GM18505 (cell line): ENCODE measurements at regions not wholly inside any gene's neighbourhood (a gene's known extent, or its start where the extent isn't known, plus 50 kb on each side); places are given as distances from the start of the nearest gene placed in this dataset.

Experiments
- ATAC-seq: cut with Tn5 transposase; IDR thresholded peaks from one replicate; pipeline ENCODE4 v1.9.1; 2021; ENCODE audit not compliant: unreplicated experiment
- POLR2A ChIP-seq: IDR thresholded peaks from 4 replicates; pipeline ENCODE4 v1.6.1; 2011; ENCODE audit warnings: borderline replicate concordance; ENCODE audit not compliant: insufficient read depth, insufficient read length; ENCODE audit errors: extremely low read depth

GRCh38 chrX:22366906-22367305 lies 94.2 kb downstream of the CBLL2 start:
- no peak for TF ChIP-seq POLR2A
- ATAC-seq: no peak

DNA sequence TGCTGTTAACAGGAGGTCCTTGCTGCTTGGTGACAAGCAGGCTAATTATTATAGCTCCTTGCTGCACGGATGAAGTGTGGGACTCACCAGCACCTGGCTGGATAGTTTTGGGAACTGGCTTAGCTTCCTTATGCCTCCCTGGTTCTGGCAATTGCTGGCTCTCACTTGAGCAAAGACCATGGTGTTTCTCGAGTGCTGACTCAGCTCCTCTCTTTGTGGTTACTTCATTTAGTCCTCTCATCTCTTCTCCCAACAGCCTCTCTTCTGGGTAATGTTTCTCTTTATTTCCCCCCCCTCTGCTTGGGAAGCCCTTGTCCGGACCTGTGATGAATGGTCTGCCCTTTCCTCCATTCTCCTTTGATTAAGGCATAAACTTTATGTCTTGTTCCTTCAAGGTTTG lies 100.4 kb downstream of the CBLL2 start:
- no peak for ATAC-seq
- no peak for TF ChIP-seq POLR2A

GRCh38 chrX:22373766-22374165 lies 101.1 kb downstream of the CBLL2 start:
- no peak for TF ChIP-seq POLR2A
- no peak for ATAC-seq

DNA sequence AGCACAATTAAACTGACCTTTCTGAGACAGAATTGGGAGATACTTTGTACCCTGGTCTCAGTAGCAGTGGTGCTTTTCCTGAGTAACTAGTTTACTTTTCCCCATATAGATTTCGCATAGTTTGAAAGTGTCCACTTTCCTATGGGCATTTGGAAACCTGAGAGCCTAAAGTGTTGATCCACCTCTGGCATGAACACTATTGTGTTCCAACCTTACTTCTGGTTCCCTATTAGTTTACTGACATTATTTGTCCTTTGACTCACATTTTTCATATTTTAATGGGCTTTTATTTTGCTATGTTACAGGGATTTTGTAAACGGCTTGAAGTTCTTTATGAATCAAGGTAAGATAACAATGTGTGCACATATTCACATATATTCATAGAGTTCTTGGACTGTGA lies 103.7 kb downstream of the CBLL2 start:
- no peak for TF ChIP-seq POLR2A
- ATAC-seq: no peak

- no peak for ATAC-seq
- TF ChIP-seq POLR2A: no peak
These were observed 105.6 kb downstream of the CBLL2 start for GRCh38 chrX:22378296-22378695.

DNA sequence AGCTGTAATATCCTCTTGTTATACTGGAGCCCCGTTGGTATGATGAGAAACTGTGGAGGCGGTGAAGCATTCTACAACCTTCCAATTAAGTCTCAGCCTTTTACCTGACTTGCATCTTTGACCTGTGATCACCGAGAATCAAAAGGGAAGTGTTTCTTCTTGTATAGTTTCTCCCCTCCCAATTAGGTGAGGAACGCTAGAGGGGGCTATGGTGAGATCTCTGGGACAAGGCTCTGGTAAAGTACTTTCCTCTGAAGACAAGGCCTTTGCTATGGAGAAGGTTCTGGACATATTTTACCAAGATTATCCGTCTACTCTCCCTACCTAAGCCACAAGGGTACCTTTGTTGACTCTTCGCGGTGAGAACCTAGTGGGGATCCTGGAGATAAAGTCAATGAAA lies 111.3 kb downstream of the CBLL2 start:
- no peak for ATAC-seq
- no peak for TF ChIP-seq POLR2A

- TF ChIP-seq POLR2A: no peak
- no peak for ATAC-seq
These were observed 117.0 kb downstream of the CBLL2 start for GRCh38 chrX:22389556-22390179.

GRCh38 chrX:22392133-22392948 lies 119.6 kb downstream of the CBLL2 start:
- no peak for ATAC-seq
- no peak for TF ChIP-seq POLR2A

GRCh38 chrX:22395372-22395771 lies 122.7 kb downstream of the CBLL2 start:
- ATAC-seq: no peak
- TF ChIP-seq POLR2A: no peak

- no peak for ATAC-seq
- no peak for TF ChIP-seq POLR2A
These were observed 123.7 kb downstream of the CBLL2 start for GRCh38 chrX:22396408-22396807.

DNA sequence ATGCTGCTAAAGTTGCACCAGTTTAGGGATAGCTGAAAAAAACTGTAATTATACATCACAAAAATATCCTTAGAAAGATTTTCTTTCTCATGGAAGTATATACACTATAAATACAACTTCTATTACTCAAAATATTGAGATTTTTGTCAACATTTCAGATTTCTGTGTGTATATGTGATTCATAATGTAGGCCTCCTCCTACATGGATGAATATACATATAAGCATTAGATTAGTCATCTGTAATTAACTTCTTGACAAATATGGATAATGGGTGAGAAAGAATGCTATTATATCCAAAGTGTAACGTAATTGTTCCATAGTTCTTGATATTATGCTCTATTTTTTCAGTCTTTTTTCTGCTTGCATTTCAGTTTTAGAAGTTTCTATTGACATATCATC lies 124.9 kb downstream of the CBLL2 start:
- no peak for TF ChIP-seq POLR2A
- no peak for ATAC-seq

DNA sequence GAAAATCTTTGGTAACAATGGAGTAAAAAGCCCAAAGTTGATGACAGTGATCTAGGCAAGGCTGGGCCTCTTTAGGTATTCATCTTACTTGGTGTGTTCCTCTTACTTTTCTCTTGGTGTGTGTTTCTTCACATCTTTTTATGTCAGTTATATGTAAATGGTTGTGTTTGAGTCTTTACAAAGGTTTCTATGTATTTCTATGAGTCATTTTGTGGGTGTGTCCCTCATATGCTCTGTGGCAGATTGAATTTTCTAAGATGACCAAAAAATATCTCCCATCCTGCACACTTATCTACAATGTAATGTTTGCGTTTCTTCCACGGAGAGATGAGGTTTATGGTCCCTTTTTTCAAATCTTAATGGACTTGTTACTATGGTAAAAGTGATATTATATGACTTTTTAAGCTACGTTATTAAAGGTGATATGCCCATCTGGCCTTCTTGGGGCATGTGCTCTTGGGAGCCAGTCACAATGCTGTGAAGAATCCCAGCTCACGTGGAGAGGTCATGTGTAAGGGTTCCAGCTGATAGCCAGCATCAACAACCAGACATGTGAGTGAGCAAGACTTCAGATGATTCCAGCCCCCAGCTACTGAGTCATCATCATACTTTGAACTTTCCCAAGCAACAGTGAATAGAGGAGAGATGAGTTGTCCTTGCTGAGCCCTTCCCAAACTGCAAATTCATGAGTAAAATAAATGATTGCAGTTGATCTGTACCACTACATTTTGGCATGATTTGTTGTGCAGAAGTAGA lies 126.9 kb downstream of the CBLL2 start:
- TF ChIP-seq POLR2A: no peak
- no peak for ATAC-seq

DNA sequence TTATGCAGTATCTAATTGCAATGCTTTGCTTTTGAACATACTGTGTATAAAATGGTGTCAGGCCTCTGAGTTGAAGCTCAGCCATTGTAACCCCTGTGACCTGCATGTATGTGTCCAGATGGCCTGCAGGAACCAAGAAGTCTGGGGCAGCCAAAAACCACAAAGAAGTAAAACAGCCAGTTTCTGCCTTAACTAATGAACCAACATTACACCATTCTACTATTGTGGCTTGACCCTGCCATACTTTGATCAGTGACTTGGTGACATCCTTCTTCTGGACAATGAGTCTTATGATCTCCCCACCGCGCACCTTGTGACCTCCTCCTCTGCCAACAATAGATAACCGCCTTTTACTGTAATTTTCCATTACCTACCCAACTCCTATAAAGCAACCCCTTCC lies 131.6 kb downstream of the CBLL2 start:
- ATAC-seq: no peak
- no peak for TF ChIP-seq POLR2A
